Gastroesophageal sphincter (tissue), 4 donors: ENCODE measurements at regions not wholly inside any gene's neighbourhood (a gene's known extent, or its start where the extent isn't known, plus 50 kb on each side); places are given as distances from the start of the nearest gene placed in this dataset.

Experiments used
- ATAC-seq: fragments of 150-250 bp; one replicate; pipeline ENCODE4 v1.9.1; 2016; ENCODE audit warnings: mild to moderate bottlenecking, moderate library complexity
- H3K27ac ChIP-seq, 4 donors: fragments of 200-600 bp; sonication (generic) in 3 of 4; 1 replicate in 3 of 4; 2 replicates in 1 of 4; pipeline ENCODE4 v1.5.1; 2016 to 2019
- H3K27me3 ChIP-seq: fragments of 200-600 bp; sonication (generic); one replicate; pipeline ENCODE4 v1.5.1; 2019
- H3K36me3 ChIP-seq, 2 donors: fragments of 200-600 bp; sonication (generic); one replicate each; pipeline ENCODE4 v1.5.1; 2019; ENCODE audit warnings: control low read depth in 1 of 2
- H3K4me1 ChIP-seq, 3 donors: fragments of 200-600 bp; sonication (generic); 1 replicate in 2 of 3; 2 replicates in 1 of 3; pipeline ENCODE4 v1.5.1; 2016 to 2019; ENCODE audit warnings: control low read depth in 2 of 3
- H3K4me3 ChIP-seq, 2 donors: fragments of 200-600 bp; sonication (generic); one replicate each; pipeline ENCODE4 v1.5.1; 2019; ENCODE audit warnings: mild to moderate bottlenecking in 1 of 2, moderate library complexity in 1 of 2
- H3K9me3 ChIP-seq, 3 donors: fragments of 200-600 bp; sonication (generic); one replicate each; pipeline ENCODE4 v1.5.1; 2017 to 2019; ENCODE audit warnings: control low read depth in 2 of 3
- CTCF ChIP-seq, 4 experiments: fragments of 200-600 bp in 2 of 4; fragments of 450-650 bp in 2 of 4; sonication (generic) in 1 of 4; IDR thresholded peaks; one replicate each; pipeline ENCODE4 v1.5.1; 2017 to 2019; ENCODE audit warnings: antibody characterized with exemption in 4 of 4, mild to moderate bottlenecking in 2 of 4, moderate library complexity in 2 of 4
- EP300 ChIP-seq: sonication (generic); formaldehyde crosslinking; IDR thresholded peaks from one replicate; pipeline ENCODE4 v1.6.1; 2017; ENCODE audit warnings: antibody characterized with exemption, mild to moderate bottlenecking
- POLR2A ChIP-seq, 2 donors: fragments of 450-650 bp; IDR thresholded peaks; one replicate each; pipeline ENCODE4 v1.6.1; 2017; ENCODE audit warnings: antibody characterized with exemption in 2 of 2, mild to moderate bottlenecking in 2 of 2, moderate library complexity in 1 of 2
- POLR2AphosphoS5 ChIP-seq: sonication (generic); formaldehyde crosslinking; IDR thresholded peaks from one replicate; pipeline ENCODE4 v1.6.1; 2017; ENCODE audit warnings: antibody characterized with exemption
- whole genome bisulfite sequencing, 2 donors: methylation state at CpG; one replicate each; pipeline ENCODE4 v1.1.5; 2018; ENCODE audit warnings: low coverage in 1 of 2; 5-methylcytosine and 5-hydroxymethylcytosine counted together

GRCh38 chr9:16357828-16358227 lies 512.6 kb downstream of the BNC2 start:
- H3K9me3 ChIP-seq = no peaks in the 10 kb centered on the region
- ATAC-seq = no peak
- WGBS, 2 donors = 90 to 92% methylated on average over 2 to 3 of the region's 4 CpGs
- H3K4me3 ChIP-seq = no peak overlapping the region
- H3K27me3 ChIP-seq = no peaks in the 10 kb centered on the region
- no peak for TF ChIP-seq EP300
- no peak for TF ChIP-seq CTCF (IDR thresholded peaks at IDR 0.05)
- no peak for TF ChIP-seq POLR2AphosphoS5
- TF ChIP-seq POLR2A (IDR thresholded peaks at IDR 0.05) = no peak
- no peaks in the 10 kb centered on the region for H3K36me3 ChIP-seq
- H3K27ac ChIP-seq = no peak overlapping the region
- H3K4me1 ChIP-seq = no peaks in the 10 kb centered on the region

DNA sequence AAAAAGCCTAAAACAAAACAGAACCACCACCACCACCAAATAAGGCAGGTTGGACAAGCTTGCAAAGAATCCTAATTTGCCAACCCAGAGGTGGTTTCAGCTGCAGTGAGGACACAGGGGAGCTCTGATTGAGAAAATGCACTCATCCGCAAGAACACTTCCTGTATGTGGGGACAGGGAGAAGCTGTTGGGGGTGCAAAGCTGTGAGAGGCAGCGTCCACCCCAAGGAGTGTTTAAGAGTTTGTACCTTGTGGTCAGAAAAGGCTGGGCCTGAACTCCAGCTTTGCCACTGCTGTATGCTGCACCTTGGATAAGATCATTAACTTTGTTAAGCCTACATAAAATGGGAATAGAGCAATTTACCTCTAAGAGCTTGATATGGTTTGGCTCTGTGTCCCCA lies 511.7 kb downstream of the BNC2 start:
- 100% methylated on average over 2 of the region's 2 CpGs for WGBS, 2 donors
- TF ChIP-seq CTCF (IDR thresholded peaks at IDR 0.05) = no peak
- no peak for TF ChIP-seq EP300
- no peak for TF ChIP-seq POLR2AphosphoS5
- no peak for TF ChIP-seq POLR2A (IDR thresholded peaks at IDR 0.05)
- H3K4me3 ChIP-seq = no peak overlapping the region
- no peaks in the 10 kb centered on the region for H3K9me3 ChIP-seq
- no peak for ATAC-seq
- no peak overlapping the region for H3K27ac ChIP-seq
- no peaks in the 10 kb centered on the region for H3K36me3 ChIP-seq
- H3K4me1 ChIP-seq = no peaks in the 10 kb centered on the region
- H3K27me3 ChIP-seq = no peaks in the 10 kb centered on the region
